ENCODE measurements at regions not wholly inside any gene's neighbourhood (a gene's known extent, or its start where the extent isn't known, plus 50 kb on each side); places are given as distances from the start of the nearest gene placed in this dataset.

DNA sequence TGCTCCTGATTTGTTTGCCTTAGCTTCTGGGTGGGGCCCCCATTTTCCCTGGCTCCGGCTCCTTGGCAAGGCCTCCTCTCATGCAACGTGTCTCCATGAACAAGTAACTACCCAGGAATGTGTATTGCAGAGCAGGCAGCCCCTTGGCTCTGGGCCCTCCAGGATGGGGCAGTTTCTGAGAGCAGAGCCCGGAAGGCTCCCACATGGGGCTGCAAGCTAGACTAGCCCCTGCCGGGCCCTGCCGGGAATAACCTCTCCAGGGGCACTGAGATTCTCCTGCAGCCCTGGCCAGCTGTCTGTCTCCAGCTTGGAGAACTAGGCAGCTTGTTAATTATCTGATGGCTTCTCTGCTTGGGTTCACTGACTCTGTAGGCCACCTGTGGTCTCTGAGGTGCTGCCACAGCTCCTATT is 184.0 kb upstream of the INHBA start:
- POLR2A ChIA-PET, result no interaction called here
- BruUV-seq (replicated peaks), result no TSS peak
- Histone ChIP-seq H3K4me3 (replicated peaks in 1 of 3; ENCODE audit: insufficient read depth in 1 of 3, low read depth in 2 of 3, low read length in 3 of 3) (no peak overlapping the region), H3K27me3 (ENCODE audit: control insufficient read depth in 1 of 2, insufficient read depth in 2 of 2, low read length in 2 of 2) (peaks cover 0 to 7% of the 10 kb centered on the region in 2 experiments; a peak in 1 of 5 replicates), H4K20me1 (ENCODE audit: insufficient read depth, low read length) (no peaks in the 10 kb centered on the region), H3K79me2 (ENCODE audit: insufficient read depth, low read length) (no peaks in the 10 kb centered on the region), H2AFZ (ENCODE audit: low read length) (no peak overlapping the region), H3K4me2 (ENCODE audit: low read depth, low read length) (no peak overlapping the region), H3K9me3 (ENCODE audit: low read length) (no peaks in the 10 kb centered on the region), H3K27ac (ENCODE audit: extremely low read length, insufficient read depth, low read length) (no peak overlapping the region), H3K4me1 (ENCODE audit: insufficient read depth, low read length) (no peaks in the 10 kb centered on the region), H3K36me3 (replicated peaks in 1 of 2; ENCODE audit: control insufficient read depth in 1 of 2, insufficient read depth in 2 of 2, low read length in 2 of 2) (no peaks in the 10 kb centered on the region), H3K9ac (ENCODE audit: insufficient read depth, low read depth, low read length) (no peak overlapping the region)
- in situ Hi-C loops (cut with HindIII; ENCODE audit: extremely low pct_ligation_motif_present, low pct_unique_long_range_greater_than_20kb) (no loop called here), intact Hi-C loops (cut with micrococcal nuclease; ENCODE audit: unreplicated experiment) (loop anchor here (10.0 kb wide), 1 partner anchor 1002 kb away; no protein-coding TSS in a partner anchor)
- CTCF ChIA-PET (ENCODE audit: low intra/inter-chr PET ratio, low total read pairs), result no interaction called here
- 8% methylated on average over 2 of the region's 5 CpGs for WGBS (ENCODE audit: low lambda C conversion rate)
- ATAC-seq, result peak; percentile 69
- FAIRE-seq, result no peak
- DNase-seq (ENCODE audit: low spot score), result no peak
- no peak for TF ChIP-seq CREM (IDR thresholded peaks at IDR 0.05)
- TF ChIP-seq CREM (CRISPR knock-in tag; IDR thresholded peaks at IDR 0.05), result no peak
- no peak for TF ChIP-seq ZNF749 (CRISPR knock-in tag; IDR thresholded peaks at IDR 0.05; ENCODE audit: borderline replicate concordance)
- no peak for TF ChIP-seq ZNF251 (CRISPR knock-in tag; IDR thresholded peaks at IDR 0.05)

DNA sequence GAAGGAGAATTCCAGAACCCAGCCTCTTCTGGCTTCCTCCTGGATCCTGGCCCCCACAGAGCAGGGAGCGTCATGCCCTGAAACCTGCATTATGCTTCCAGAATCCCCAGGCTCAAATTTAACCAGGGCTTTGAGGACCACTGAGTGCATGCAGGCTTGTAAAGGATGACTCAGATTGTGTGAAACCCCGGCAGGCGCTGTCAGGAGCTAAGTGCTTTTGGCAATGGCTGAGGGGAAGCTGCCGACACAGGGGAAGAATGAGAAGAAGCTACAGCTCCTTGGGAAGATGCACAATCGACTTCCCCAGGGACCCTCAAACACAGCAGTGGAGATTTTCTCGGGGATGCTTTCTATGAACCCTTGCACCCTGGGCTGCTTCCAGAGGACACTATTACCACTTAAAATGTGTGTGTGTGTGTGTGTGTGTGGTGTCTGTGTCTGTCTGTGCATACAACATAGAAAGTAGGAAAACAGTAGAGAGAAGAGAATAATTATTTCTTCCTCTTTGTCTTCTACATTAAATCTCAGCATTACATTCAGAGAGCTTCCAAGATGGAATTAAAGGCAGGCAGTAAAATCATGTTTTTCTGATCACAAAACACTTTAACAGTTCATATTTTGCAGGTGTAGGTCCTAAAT is 183.5 kb upstream of the INHBA start:
- DNase-seq (ENCODE audit: low spot score), result no peak
- intact Hi-C loops (cut with micrococcal nuclease; ENCODE audit: unreplicated experiment) (loop anchor here (10.0 kb wide), 1 partner anchor 1002 kb away; no protein-coding TSS in a partner anchor), in situ Hi-C loops (cut with HindIII; ENCODE audit: extremely low pct_ligation_motif_present, low pct_unique_long_range_greater_than_20kb) (no loop called here)
- FAIRE-seq, result no peak
- ChIA-PET POLR2A (no interaction called here), CTCF (ENCODE audit: low intra/inter-chr PET ratio, low total read pairs) (no interaction called here)
- no peaks in the 10 kb centered on the region for H3K9me3 ChIP-seq (ENCODE audit: low read length)
- H3K79me2 ChIP-seq (ENCODE audit: insufficient read depth, low read length), result no peaks in the 10 kb centered on the region
- peaks cover 0 to 7% of the 10 kb centered on the region in 2 experiments; a peak in 1 of 5 replicates for H3K27me3 ChIP-seq (ENCODE audit: control insufficient read depth in 1 of 2, insufficient read depth in 2 of 2, low read length in 2 of 2)
- no peak overlapping the region for H3K4me3 ChIP-seq (replicated peaks in 1 of 3; ENCODE audit: insufficient read depth in 1 of 3, low read depth in 2 of 3, low read length in 3 of 3)
- H3K4me2 ChIP-seq (ENCODE audit: low read depth, low read length), result no peak overlapping the region
- WGBS (ENCODE audit: low lambda C conversion rate), result 0% methylated on average over 1 of the region's 6 CpGs
- BruUV-seq (replicated peaks), result no TSS peak
- H3K27ac ChIP-seq (ENCODE audit: extremely low read length, insufficient read depth, low read length), result no peak overlapping the region
- no peak overlapping the region for H3K9ac ChIP-seq (ENCODE audit: insufficient read depth, low read depth, low read length)
- no peaks in the 10 kb centered on the region for H3K4me1 ChIP-seq (ENCODE audit: insufficient read depth, low read length)
- H2AFZ ChIP-seq (ENCODE audit: low read length), result no peak overlapping the region
- TF ChIP-seq SPEN (CRISPR knock-in tag; IDR thresholded peaks at IDR 0.05; ENCODE audit: low read depth), result no peak
- ATAC-seq, result no peak
- no peaks in the 10 kb centered on the region for H3K36me3 ChIP-seq (replicated peaks in 1 of 2; ENCODE audit: control insufficient read depth in 1 of 2, insufficient read depth in 2 of 2, low read length in 2 of 2)
- no peaks in the 10 kb centered on the region for H4K20me1 ChIP-seq (ENCODE audit: insufficient read depth, low read length)

Measured in HepG2 (cell line).